Amniotic epithelial cell (primary cell): ENCODE measurements at regions not wholly inside any gene's neighbourhood (a gene's known extent, or its start where the extent isn't known, plus 50 kb on each side); places are given as distances from the start of the nearest gene placed in this dataset.

Source experiments
- DNase-seq: peaks from one replicate; pipeline ENCODE4 v3.0.0-alpha.2; 2010; ENCODE audit warnings: low read depth

DNA sequence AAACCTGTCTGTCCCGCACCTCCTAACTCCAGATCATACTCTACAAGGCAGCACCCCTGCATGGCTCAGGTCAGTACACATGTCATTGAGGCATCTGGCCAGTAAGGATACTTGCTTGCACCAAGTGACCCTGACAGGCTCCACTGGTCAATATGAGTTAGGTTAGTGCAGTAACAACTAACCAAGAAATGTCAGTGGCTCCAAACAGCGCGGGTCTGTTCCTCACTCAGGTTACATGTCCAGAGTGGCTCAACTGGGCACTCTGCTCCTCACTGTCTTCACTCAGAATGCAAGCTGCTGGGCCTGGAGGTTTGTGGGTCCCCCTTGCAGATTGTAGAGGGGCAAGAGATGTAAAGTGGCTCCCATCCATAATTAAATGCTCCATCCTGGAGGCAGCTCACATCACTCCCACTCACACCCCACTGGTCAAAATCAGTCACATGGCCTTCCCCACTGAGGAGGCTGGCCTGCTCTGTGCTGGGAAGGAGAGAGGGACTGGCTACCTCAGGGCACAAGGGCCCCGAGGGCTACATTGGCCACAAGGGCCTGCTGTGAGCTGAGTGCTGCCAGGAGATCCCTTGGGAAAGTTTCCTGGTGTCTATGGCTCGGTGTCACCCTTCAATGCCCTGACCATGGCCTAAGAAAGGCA, 109.1 kb upstream of the GDF10 start:
- no peak for DNase-seq

DNA sequence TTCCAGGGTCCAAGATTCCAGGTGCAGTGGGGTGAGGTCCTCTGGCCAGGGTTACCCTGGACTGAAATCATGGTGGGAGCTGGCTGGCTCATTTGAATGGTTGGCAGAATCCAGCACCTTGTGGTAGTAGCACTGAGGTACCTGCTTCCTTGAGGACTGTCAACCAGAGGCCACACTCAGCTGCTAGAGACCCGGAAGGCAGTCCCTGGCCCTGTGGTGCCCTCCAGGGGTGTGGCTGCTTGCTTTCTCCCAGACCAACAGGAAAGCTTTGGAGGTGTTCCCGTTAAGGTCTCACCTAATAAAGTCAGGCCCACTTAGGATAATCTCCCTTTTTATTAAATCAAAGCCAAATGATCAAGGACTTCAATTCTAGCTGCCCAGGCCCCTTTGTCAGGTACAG, 107.7 kb upstream of the GDF10 start:
- no peak for DNase-seq

GRCh38 chr10:47193666-47194065, 106.3 kb upstream of the GDF10 start:
- no peak for DNase-seq

DNA sequence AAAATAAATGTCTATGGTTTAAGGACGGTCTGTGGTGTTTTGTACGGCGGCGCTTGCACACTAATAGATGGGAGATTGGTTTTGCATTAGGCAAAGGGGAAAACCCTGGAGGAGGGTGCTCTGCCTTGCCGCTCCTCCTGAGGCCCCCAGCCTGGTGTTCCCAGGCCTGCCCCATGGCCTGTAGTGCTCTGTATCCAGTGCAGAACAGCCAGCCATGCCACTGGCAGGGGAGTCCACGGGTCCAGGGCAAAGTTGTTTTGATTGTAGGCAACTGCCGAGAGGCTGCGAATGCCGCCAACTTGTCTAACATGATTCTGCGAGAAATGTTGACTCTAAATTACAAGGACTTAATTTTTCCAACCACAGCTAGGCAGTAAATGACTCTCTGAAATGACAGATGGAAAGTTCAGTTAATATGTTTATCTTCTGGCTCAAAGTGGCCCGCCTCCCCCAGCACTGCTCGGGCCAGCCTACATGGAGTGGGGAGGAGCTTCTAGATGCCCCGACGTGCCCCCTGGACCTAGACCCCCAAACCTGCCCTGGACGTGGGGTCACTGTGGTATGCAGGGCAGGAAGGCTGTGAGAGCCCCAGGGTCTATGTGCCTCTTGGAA, 104.6 kb upstream of the GDF10 start:
- no peak for DNase-seq

DNA sequence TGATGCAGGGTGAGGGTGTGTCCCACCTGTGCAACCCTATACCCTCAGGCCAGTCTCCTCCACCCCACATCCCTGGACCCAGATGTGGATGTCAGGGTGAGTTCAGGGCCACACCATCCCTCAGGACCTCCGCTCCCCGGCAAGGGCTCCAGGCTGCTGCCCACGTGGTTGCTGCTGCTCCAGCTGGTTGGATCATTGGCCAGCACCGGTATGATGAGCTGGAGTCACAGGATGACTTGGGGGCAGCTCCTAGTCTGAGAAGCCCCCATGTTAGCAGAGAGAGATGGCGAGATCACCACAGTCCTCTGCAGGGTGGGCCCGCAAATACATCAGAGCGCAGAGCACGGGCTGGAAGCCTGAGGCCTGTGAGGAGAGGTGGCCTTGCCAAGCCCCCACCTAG, 103.3 kb upstream of the GDF10 start:
- no peak for DNase-seq

GRCh38 chr10:47198221-47198620, 101.8 kb upstream of the GDF10 start:
- no peak for DNase-seq

GRCh38 chr10:47205192-47205591, 94.8 kb upstream of the GDF10 start:
- DNase-seq = peak; percentile 28

- peak; percentile 97 for DNase-seq
Observed at GRCh38 chr10:47206449-47207280, 93.3 kb upstream of the GDF10 start.

GRCh38 chr10:47207281-47207615, 92.7 kb upstream of the GDF10 start:
- DNase-seq = peak; percentile 85

DNA sequence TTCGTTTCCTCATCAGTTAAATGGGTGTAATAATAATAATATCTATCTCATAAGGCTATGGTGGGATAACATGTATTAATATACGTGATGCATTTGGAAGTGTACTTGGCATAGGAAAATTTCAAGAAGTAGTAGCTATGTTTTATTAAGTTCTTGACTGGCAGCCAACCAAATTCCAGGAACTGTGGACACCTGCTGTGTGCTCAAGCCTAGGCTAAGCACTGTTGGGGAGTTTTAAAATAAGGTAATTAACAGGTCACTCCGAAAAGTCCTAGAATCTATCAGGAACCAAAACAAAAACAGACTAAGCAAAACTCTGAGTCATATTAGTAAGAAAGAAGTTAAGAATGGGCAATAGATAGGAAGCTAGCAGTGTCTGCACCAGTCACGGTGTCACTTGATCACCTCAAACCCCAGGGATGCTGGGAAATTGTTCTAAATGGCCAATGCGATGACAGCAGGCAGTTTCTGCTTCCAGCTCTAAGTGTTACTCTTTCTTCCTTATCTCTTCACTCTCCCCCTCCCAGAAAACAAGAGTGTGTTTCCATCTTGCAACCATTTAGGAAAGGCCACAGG, 92.0 kb upstream of the GDF10 start:
- no peak for DNase-seq

DNA sequence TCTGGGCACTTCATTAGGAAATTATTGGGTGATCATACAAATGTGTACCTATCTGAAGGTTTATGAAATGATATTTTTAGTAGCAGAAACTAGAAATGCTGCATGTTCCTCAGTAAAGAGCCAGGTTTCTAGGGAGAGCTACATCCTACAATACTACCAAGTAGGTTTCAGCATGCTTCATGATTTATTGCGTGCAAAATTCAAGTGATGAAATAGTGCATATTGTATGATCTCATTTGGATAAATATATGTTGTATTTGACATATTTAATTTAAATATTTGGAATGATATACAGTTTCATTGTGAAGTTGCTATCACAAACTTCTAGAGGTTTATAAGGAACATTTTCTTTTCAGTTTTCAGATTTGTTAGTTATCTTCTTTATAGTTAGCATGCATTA, 90.5 kb upstream of the GDF10 start:
- no peak for DNase-seq

- DNase-seq = peak; percentile 28
Observed at GRCh38 chr10:47214520-47214919, 85.5 kb upstream of the GDF10 start.

DNA sequence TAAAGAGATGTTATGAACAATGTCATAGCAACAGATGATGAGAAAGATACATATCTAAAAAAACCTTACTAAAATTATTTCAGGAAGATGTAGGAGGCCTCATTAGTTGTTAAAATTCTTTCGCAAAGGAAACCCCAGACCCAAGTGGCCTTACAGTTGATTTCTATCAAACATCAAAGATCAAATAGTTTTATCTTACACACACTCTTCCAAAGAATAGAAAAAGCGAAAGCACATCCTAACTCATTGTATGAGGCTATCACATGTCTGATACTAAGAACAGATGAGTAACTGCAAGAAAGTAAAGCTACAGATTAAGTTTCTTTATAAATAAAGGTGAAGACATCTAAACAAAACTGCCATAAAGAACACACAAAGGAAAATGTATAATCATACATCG, 82.9 kb upstream of the GDF10 start:
- DNase-seq = no peak

DNA sequence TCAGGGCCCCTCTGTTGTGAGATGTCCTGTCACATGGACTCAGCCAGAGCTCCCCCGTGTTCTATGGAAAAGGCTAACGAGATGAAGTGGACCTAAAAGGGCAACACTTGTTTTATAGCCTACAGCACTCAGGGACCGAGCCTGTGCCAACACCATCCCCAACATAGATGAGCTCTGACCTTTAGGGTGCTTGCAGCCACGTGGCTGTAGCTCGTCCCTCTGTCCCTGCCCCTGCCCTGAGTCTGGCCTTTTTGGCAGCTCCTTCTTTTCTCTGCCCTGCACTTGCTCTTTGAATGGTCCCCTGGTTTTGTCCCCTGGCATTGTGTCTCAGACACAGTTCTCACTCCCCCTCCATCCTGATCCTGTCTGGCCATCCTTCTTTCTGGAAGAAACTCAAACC, 81.2 kb upstream of the GDF10 start:
- DNase-seq = no peak

DNA sequence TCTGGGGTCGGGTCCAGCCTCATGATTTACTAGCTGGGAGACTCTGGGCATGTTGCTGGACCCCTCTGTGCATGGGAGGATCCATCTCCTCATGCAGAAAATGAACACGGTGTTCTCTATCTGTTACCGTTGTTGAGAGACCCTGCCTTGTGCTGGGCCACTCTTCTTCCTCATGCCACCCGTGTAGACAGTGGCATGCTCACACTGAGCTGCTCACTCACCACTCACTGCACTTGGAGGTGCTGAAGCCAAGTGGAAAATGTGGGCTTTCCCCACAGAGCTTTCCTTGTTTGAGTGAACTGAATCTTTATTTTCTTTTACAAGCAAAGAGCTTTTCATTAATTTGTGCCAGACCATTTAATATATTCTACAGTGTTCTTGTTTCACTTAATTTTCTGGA, 77.5 kb upstream of the GDF10 start:
- no peak for DNase-seq

- no peak for DNase-seq
Observed at GRCh38 chr10:47223236-47223635, 76.8 kb upstream of the GDF10 start.

GRCh38 chr10:47224546-47225218, 75.3 kb upstream of the GDF10 start:
- DNase-seq = no peak

- no peak for DNase-seq
Observed at GRCh38 chr10:47225219-47225927, 74.6 kb upstream of the GDF10 start.

DNA sequence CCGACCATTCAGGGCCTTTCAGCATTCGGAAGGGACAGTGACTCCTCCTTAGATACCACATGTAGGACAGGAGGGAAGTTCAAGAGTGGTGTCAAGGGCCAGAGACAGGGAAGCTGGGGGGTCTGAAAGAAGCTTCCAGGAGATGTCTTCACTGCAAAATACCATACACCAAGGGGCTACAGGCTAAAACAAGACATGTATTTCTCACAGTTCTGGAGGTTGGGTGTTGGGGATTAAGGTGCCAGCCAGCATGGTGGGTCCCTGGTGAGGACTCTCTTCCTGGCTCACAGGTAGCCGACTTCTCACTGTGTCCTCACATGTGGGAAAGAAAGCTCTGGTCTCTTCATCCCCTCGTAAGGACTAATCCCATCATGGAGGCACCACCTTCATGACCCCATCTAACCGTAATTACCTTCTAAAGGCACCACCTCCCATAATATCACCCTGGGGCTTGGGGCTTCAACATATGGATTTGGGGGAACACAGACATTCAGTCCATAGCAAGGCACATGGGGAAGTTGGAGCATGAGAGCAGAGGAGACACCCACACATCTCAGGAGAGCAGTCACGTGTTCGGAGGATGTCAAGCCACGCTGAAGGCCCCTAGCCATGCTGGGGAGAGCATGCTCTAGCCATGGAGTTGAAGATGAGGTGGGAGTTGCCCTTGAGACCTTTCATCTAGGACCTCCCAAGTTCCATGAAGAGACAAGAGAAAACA, 73.9 kb upstream of the GDF10 start:
- DNase-seq = no peak

DNA sequence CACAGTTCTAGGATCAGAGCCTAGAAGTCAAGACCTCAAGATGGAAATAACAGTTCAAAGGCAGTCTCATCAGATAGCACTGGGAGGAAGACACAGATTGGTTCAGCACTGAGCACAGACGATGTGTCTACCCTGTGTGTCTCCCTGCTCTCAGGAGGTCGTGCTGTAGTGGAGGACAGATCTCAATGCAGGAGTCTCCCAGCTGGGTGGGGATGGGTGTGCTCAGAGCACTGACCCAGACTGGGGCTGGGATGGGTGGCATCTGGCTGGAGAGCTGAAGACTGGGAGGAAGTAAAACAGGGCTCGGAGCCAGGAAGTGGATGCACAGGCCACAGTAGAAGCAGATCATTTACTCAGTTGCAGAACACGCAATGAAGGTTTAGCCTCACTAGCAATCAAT, 69.5 kb upstream of the GDF10 start:
- no peak for DNase-seq

- DNase-seq = no peak
Observed at GRCh38 chr10:47230957-47231356, 69.0 kb upstream of the GDF10 start.
